Smooth muscle cell (in vitro differentiated cells): ENCODE measurements at regions not wholly inside any gene's neighbourhood (a gene's known extent, or its start where the extent isn't known, plus 50 kb on each side); places are given as distances from the start of the nearest gene placed in this dataset.

Experiments
- DNase-seq: peaks from one replicate; lab custom pipeline; 2025; ENCODE audit not compliant: unreplicated experiment; lab: John Stamatoyannopoulos, UW
- H2AFZ ChIP-seq: fragments of 200-600 bp; sonication (generic); 2 replicates; pipeline ENCODE4 v1.6.0; 2016; ENCODE audit warnings: antibody characterized with exemption, low read depth, mild to moderate bottlenecking
- H3F3A ChIP-seq: fragments of 200-600 bp; sonication (generic); 2 replicates; pipeline ENCODE4 v1.6.0; 2017; ENCODE audit warnings: antibody characterized with exemption, low read depth
- H3K27ac ChIP-seq: fragments of 200-600 bp; sonication (generic); 2 replicates; pipeline ENCODE4 v1.5.1; 2016; ENCODE audit warnings: low read depth, mild to moderate bottlenecking
- H3K27me3 ChIP-seq: fragments of 200-600 bp; sonication (generic); 2 replicates; pipeline ENCODE4 v1.6.1; 2016; ENCODE audit warnings: low read depth, mild to moderate bottlenecking
- H3K36me3 ChIP-seq: fragments of 200-600 bp; sonication (generic); 2 replicates; pipeline ENCODE4 v1.5.1; 2016; ENCODE audit warnings: low read depth
- H3K4me1 ChIP-seq: fragments of 200-600 bp; sonication (generic); 2 replicates; pipeline ENCODE4 v1.5.1; 2016; ENCODE audit warnings: low read depth
- H3K4me2 ChIP-seq: fragments of 200-600 bp; sonication (generic); 2 replicates; pipeline ENCODE4 v1.6.0; 2016; ENCODE audit warnings: mild to moderate bottlenecking
- H3K4me3 ChIP-seq: fragments of 200-600 bp; sonication (generic); 2 replicates; pipeline ENCODE4 v1.5.1; 2016; ENCODE audit warnings: mild to moderate bottlenecking
- H3K79me2 ChIP-seq: fragments of 200-600 bp; sonication (generic); 2 replicates; pipeline ENCODE4 v1.6.0; 2016; ENCODE audit warnings: low read depth, mild to moderate bottlenecking
- H3K9ac ChIP-seq: fragments of 200-600 bp; sonication (generic); 2 replicates; pipeline ENCODE4 v1.6.0; 2016; ENCODE audit warnings: low read depth
- H3K9me3 ChIP-seq: fragments of 200-600 bp; sonication (generic); replicated peaks from 2 replicates; pipeline ENCODE4 v1.5.1; 2016; ENCODE audit warnings: low read depth
- H4K20me1 ChIP-seq: fragments of 200-600 bp; sonication (generic); 2 replicates; pipeline ENCODE4 v1.6.0; 2016; ENCODE audit warnings: low read depth
- WGBS: methylation state at CpG from one replicate; pipeline ENCODE4 v1.1.7; 2016; ENCODE audit warnings: low lambda C conversion rate; 5-methylcytosine and 5-hydroxymethylcytosine counted together
- TF ChIP-seq, protein P1 (sequence below): fragments of 200-600 bp; sonication (generic); IDR thresholded peaks from 2 replicates; pipeline ENCODE4 v1.5.1; 2017; ENCODE audit warnings: borderline replicate concordance, mild to moderate bottlenecking, antibody characterized with exemption; ENCODE audit not compliant: insufficient read depth, poor library complexity, severe bottlenecking

DNA sequence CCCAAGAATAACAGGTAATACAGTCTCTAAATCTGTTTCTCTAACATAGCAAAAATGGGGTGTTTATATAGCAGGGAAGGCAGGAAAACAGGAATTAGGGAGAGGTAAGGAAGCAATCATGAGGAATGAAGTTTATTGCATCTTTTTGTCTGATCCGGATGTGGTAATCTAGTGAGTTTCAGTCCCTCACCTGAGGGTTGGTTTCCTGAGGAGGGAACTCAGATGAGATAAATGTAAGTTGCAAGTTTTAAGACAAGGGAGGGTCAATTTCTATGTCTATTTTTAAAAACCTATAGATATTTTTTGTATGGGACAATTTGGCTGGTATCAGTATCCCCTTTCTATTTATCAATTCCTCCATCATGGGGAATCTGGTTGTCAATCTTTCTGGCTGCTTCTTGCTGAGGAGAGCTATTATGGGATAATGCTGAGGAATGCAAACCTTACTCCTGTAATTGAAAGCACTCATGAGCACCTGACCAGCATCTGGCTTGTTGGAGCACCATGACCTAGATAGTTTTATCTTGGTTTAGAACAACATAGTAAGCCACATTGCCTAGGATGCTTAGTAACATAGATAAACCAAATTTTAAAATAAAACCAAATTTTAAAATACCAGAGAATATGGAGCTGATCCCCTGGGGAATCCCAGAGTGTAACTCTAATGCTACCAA lies 130.1 kb downstream of the ADAM29 start:
- Histone ChIP-seq H3F3A (no peaks in the 10 kb centered on the region), H3K79me2 (no peaks in the 10 kb centered on the region), H3K27me3 (no peaks in the 10 kb centered on the region), H3K27ac (no peak overlapping the region), H4K20me1 (no peaks in the 10 kb centered on the region), H3K9ac (no peak overlapping the region), H3K4me2 (no peak overlapping the region), H2AFZ (no peak overlapping the region), H3K9me3 (no peaks in the 10 kb centered on the region), H3K4me3 (no peak overlapping the region), H3K4me1 (no peaks in the 10 kb centered on the region), H3K36me3 (no peaks in the 10 kb centered on the region)
- DNase-seq: no peak
- TF ChIP-seq, protein P1, sequence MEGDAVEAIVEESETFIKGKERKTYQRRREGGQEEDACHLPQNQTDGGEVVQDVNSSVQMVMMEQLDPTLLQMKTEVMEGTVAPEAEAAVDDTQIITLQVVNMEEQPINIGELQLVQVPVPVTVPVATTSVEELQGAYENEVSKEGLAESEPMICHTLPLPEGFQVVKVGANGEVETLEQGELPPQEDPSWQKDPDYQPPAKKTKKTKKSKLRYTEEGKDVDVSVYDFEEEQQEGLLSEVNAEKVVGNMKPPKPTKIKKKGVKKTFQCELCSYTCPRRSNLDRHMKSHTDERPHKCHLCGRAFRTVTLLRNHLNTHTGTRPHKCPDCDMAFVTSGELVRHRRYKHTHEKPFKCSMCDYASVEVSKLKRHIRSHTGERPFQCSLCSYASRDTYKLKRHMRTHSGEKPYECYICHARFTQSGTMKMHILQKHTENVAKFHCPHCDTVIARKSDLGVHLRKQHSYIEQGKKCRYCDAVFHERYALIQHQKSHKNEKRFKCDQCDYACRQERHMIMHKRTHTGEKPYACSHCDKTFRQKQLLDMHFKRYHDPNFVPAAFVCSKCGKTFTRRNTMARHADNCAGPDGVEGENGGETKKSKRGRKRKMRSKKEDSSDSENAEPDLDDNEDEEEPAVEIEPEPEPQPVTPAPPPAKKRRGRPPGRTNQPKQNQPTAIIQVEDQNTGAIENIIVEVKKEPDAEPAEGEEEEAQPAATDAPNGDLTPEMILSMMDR: no peak
- WGBS: 90% methylated on average over 1 of the region's 1 CpG

DNA sequence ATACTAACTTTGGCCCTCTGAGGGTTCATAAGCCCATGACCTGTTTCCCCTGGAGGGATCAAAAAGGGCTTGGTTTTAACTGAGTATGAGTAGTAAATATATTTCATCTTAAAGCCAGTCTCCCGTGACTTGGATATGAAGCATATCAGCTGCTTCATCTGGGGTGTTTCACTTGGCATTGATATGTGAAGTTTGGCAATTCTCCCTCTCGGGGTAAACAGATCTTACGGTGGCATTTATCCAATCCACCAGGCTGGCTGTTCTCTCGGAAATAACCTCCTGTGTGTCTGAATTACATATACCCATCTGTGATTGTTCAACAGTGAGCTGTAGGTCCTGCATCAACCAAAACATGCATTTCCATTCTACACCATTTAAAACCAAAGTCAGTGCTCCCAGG lies 130.7 kb downstream of the ADAM29 start:
- no peaks in the 10 kb centered on the region for H3K9me3 ChIP-seq
- H3K9ac ChIP-seq: no peak overlapping the region
- H3F3A ChIP-seq: no peaks in the 10 kb centered on the region
- H3K4me3 ChIP-seq: no peak overlapping the region
- no peak for DNase-seq
- H3K4me2 ChIP-seq: no peak overlapping the region
- no peaks in the 10 kb centered on the region for H4K20me1 ChIP-seq
- no peaks in the 10 kb centered on the region for H3K79me2 ChIP-seq
- H3K27me3 ChIP-seq: no peaks in the 10 kb centered on the region
- TF ChIP-seq, protein P1: no peak
- H3K4me1 ChIP-seq: no peaks in the 10 kb centered on the region
- no peak overlapping the region for H3K27ac ChIP-seq
- WGBS: 92% methylated on average over 4 of the region's 4 CpGs
- no peak overlapping the region for H2AFZ ChIP-seq
- H3K36me3 ChIP-seq: no peaks in the 10 kb centered on the region

DNA sequence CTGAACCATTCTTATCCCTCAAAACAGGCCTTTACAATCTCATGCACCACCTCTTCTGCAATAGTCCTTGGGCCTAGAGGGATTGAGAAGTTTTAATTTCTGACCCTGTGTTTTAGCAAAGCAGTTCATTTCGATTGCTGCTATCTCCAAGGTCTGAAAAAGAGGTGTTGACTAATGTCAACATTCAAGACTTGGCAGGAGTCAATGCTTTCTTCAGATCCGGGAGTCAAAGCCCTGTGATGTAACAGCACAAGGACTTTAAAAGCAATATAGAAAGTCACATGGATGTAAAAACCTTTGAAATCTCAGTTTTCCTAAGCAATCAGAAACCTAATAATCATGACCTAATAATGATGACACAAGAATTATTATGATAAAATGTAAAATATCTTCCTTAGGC lies 133.8 kb downstream of the ADAM29 start:
- TF ChIP-seq, protein P1: no peak
- Histone ChIP-seq H3K27me3 (no peaks in the 10 kb centered on the region), H4K20me1 (no peaks in the 10 kb centered on the region), H3F3A (no peaks in the 10 kb centered on the region), H3K4me2 (no peak overlapping the region), H2AFZ (no peak overlapping the region), H3K9ac (no peak overlapping the region), H3K79me2 (no peaks in the 10 kb centered on the region), H3K4me1 (no peaks in the 10 kb centered on the region), H3K9me3 (no peaks in the 10 kb centered on the region), H3K27ac (no peak overlapping the region), H3K4me3 (no peak overlapping the region), H3K36me3 (no peaks in the 10 kb centered on the region)
- no peak for DNase-seq
- 91% methylated on average over 2 of the region's 2 CpGs for WGBS

DNA sequence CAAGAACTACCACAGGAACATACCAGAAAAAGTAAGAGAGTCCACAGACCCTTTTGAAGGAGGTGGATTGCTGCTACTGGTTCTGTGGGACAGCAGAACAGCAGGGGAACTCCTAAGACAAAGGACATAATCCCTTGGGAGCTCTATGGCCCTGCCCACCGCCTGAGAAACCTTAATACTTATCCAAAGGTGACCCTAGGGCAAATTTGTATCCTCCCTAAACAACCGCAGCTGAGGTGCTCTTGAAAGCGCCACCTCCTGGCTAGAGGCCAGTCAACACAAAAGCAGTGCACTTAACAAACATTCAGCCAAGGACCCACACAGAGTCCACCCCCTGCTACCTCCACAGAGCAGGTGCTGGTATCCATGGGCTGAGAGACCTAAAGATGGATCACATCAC lies 136.8 kb downstream of the ADAM29 start:
- Histone ChIP-seq H3K4me1 (no peaks in the 10 kb centered on the region), H3F3A (no peaks in the 10 kb centered on the region), H3K9ac (no peak overlapping the region), H3K4me3 (no peak overlapping the region), H3K4me2 (no peak overlapping the region), H3K27ac (no peak overlapping the region), H3K27me3 (no peaks in the 10 kb centered on the region), H4K20me1 (no peaks in the 10 kb centered on the region), H3K79me2 (no peaks in the 10 kb centered on the region), H2AFZ (no peak overlapping the region), H3K36me3 (no peaks in the 10 kb centered on the region), H3K9me3 (no peaks in the 10 kb centered on the region)
- TF ChIP-seq, protein P1: no peak
- no peak for DNase-seq
- 40% methylated on average over 3 of the region's 3 CpGs for WGBS
